B cell (primary cell): ENCODE measurements at regions not wholly inside any gene's neighbourhood (a gene's known extent, or its start where the extent isn't known, plus 50 kb on each side); places are given as distances from the start of the nearest gene placed in this dataset.

Experiments used
- ATAC-seq: fragments of 200-7000 bp; cut with Tn5 transposase; one replicate; pipeline ENCODE4 v1.10.0; 2021; ENCODE audit warnings: low read depth, mild to moderate bottlenecking, moderate number of reproducible peaks, moderate library complexity
- CTCF ChIA-PET: fragments of 350-600 bp; sonication (Branson Sonifier 250); formaldehyde crosslinking; loops from one replicate; lab custom pipeline; 2021; ENCODE audit warnings: antibody characterized with exemption, inconsistent platforms; lab: Charles Lee
- POLR2A ChIA-PET: fragments of 350-600 bp; sonication (Branson Sonifier 250); formaldehyde crosslinking; loops from one replicate; lab custom pipeline; 2021; ENCODE audit warnings: antibody characterized with exemption; lab: Charles Lee
- DNase-seq: peaks from one replicate; pipeline ENCODE4 v3.0.0; 2013
- H2AFZ ChIP-seq: 2 replicates; pipeline ENCODE4 v1.6.1; 2012; ENCODE audit warnings: mild to moderate bottlenecking, low read depth, low read length; ENCODE audit not compliant: insufficient read depth, poor library complexity, severe bottlenecking
- H3K27ac ChIP-seq, 2 donors: 1 replicate in 1 of 2; 2 replicates in 1 of 2; pipeline ENCODE4 v1.5.1; 2012 to 2013; ENCODE audit warnings: low read length in 2 of 2, mild to moderate bottlenecking in 2 of 2, moderate library complexity in 1 of 2
- H3K27me3 ChIP-seq, 4 experiments: fragments of 200-600 bp in 1 of 4; sonication (generic) in 1 of 4; replicated peaks in 1 of 4; 1 replicate in 2 of 4; 2 replicates in 2 of 4; pipeline versions ENCODE4 v1.6.1 to v1.7.0; 2013 to 2016; ENCODE audit warnings: low read length in 3 of 4, mild to moderate bottlenecking in 2 of 4, mixed read lengths in 1 of 4, moderate library complexity in 1 of 4; ENCODE audit not compliant: insufficient read depth in 4 of 4, control insufficient read depth in 3 of 4; ENCODE audit errors: control extremely low read depth in 1 of 4
- H3K36me3 ChIP-seq, 2 experiments: replicated peaks in 1 of 2; 1 replicate in 1 of 2; 2 replicates in 1 of 2; pipeline versions ENCODE4 v1.6.1 to v1.7.1; 2013; ENCODE audit warnings: low read length in 1 of 2; ENCODE audit not compliant: insufficient read depth in 2 of 2, control insufficient read depth in 1 of 2; ENCODE audit errors: control extremely low read depth in 1 of 2, extremely low read depth in 1 of 2
- H3K4me1 ChIP-seq, 2 donors: fragments of 200-600 bp in 1 of 2; sonication (generic) in 1 of 2; 1 replicate in 1 of 2; 2 replicates in 1 of 2; pipeline versions ENCODE4 v1.5.1 to v1.6.1; 2013 to 2017; ENCODE audit warnings: low read length in 2 of 2; ENCODE audit not compliant: control insufficient read depth in 2 of 2, insufficient read depth in 2 of 2
- H3K4me2 ChIP-seq: replicated peaks from 2 replicates; pipeline ENCODE3; 2012; ENCODE audit warnings: mild to moderate bottlenecking, low read depth, low read length; ENCODE audit not compliant: poor library complexity, severe bottlenecking
- H3K4me3 ChIP-seq, 5 experiments: fragments of 200-600 bp in 1 of 5; sonication (generic) in 1 of 5; 1 replicate in 3 of 5; 2 replicates in 2 of 5; pipeline versions ENCODE4 v1.5.1 to v1.7.0; 2011 to 2016; ENCODE audit warnings: low read length in 4 of 5, mild to moderate bottlenecking in 4 of 5, low read depth in 2 of 5, control low read depth in 1 of 5, moderate library complexity in 1 of 5; ENCODE audit not compliant: insufficient read depth in 1 of 5; ENCODE audit errors: control extremely low read depth in 1 of 5, extremely low read depth in 1 of 5
- H3K79me2 ChIP-seq: fragments of 200-600 bp; sonication (generic); one replicate; pipeline ENCODE4 v1.6.0; 2016; ENCODE audit warnings: low read length; ENCODE audit not compliant: control insufficient read depth, insufficient read depth
- H3K9ac ChIP-seq: fragments of 200-600 bp; sonication (generic); 2 replicates; pipeline ENCODE4 v1.6.1; 2017; ENCODE audit warnings: mild to moderate bottlenecking, low read length, moderate library complexity
- H3K9me3 ChIP-seq, 3 donors: one replicate each; pipeline versions ENCODE4 v1.6.1 to v1.7.1; 2013; ENCODE audit warnings: low read length in 2 of 3; ENCODE audit not compliant: control insufficient read depth in 2 of 3, insufficient read depth in 1 of 3; ENCODE audit errors: control extremely low read depth in 1 of 3
- H4K20me1 ChIP-seq: 2 replicates; pipeline ENCODE4 v1.6.0; 2012; ENCODE audit warnings: mild to moderate bottlenecking, low read length; ENCODE audit not compliant: insufficient read depth, control insufficient read depth, poor library complexity, severe bottlenecking
- H3K27ac Mint-ChIP-seq: one replicate; pipeline ENCODE4 v1.8.0; 2021; ENCODE audit warnings: mixed read lengths
- H3K27me3 Mint-ChIP-seq: one replicate; pipeline ENCODE4 v1.8.0; 2021; ENCODE audit warnings: mixed read lengths
- H3K4me1 Mint-ChIP-seq: one replicate; pipeline ENCODE4 v1.8.0; 2021; ENCODE audit warnings: mixed read lengths
- H3K4me3 Mint-ChIP-seq: one replicate; pipeline ENCODE4 v1.8.0; 2021; ENCODE audit warnings: mixed read lengths
- H3K9me3 Mint-ChIP-seq: one replicate; pipeline ENCODE4 v1.8.0; 2022; ENCODE audit warnings: mixed read lengths; ENCODE audit not compliant: insufficient read depth
- EZH2 ChIP-seq: IDR thresholded peaks from 2 replicates; pipeline ENCODE4 v1.6.1; 2012; ENCODE audit warnings: borderline replicate concordance, low read depth, mild to moderate bottlenecking, moderate library complexity, low read length; ENCODE audit not compliant: insufficient read depth, poor library complexity, severe bottlenecking
- WGBS: methylation state at CpG from one replicate; pipeline ENCODE4 v1.1.5; 2013; ENCODE audit warnings: missing lambda C conversion rate; ENCODE audit not compliant: insufficient coverage; 5-methylcytosine and 5-hydroxymethylcytosine counted together
- intact Hi-C: fragments of 100-400 bp; cut with micrococcal nuclease; formaldehyde crosslinking; loops from one replicate; pipeline ENCODE4 v1.10.0; 2022
- TF ChIP-seq, protein P1 (sequence below): fragments of 200-600 bp; IDR thresholded peaks from one replicate; pipeline ENCODE4 v1.8.0; 2022; ENCODE audit warnings: antibody characterized with exemption, mild to moderate bottlenecking

DNA sequence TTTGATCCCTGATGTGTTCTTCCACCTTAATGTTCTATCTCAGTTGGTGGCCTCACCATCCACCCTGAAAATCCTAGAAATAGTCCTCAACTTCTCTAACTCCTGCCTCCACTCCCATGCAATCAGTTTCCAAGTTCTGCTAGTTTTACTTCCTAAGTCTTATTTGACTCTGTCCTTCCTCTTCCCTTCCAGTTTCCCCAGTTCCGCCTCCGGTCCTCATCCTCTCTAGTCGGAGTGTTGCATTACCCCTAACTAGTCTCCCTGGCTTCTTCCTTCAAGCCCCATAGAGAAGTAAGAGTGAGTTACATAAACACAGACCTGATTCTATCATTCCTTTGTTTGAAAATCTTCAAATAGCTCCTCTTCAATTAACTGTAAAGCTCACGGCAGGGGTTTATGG is 236.5 kb downstream of the GXYLT1 start:
- no peak for DNase-seq
- intact Hi-C loops, result no loop called here
- CTCF ChIA-PET, result no interaction called here
- no peaks in the 10 kb centered on the region for H3K4me1 Mint-ChIP-seq
- Histone ChIP-seq H4K20me1 (no peaks in the 10 kb centered on the region), H3K27ac (no peak overlapping the region), H3K4me1 (no peaks in the 10 kb centered on the region), H3K4me2 (no peak overlapping the region), H3K27me3 (no peaks in the 10 kb centered on the region), H3K79me2 (no peaks in the 10 kb centered on the region), H3K9me3 (peaks cover 0 to 4% (median 0%) of the 10 kb centered on the region in 3 donors), H2AFZ (no peak overlapping the region), H3K9ac (no peak overlapping the region), H3K36me3 (no peaks in the 10 kb centered on the region), H3K4me3 (no peak overlapping the region)
- no peak overlapping the region for H3K27ac Mint-ChIP-seq
- TF ChIP-seq, protein P1, sequence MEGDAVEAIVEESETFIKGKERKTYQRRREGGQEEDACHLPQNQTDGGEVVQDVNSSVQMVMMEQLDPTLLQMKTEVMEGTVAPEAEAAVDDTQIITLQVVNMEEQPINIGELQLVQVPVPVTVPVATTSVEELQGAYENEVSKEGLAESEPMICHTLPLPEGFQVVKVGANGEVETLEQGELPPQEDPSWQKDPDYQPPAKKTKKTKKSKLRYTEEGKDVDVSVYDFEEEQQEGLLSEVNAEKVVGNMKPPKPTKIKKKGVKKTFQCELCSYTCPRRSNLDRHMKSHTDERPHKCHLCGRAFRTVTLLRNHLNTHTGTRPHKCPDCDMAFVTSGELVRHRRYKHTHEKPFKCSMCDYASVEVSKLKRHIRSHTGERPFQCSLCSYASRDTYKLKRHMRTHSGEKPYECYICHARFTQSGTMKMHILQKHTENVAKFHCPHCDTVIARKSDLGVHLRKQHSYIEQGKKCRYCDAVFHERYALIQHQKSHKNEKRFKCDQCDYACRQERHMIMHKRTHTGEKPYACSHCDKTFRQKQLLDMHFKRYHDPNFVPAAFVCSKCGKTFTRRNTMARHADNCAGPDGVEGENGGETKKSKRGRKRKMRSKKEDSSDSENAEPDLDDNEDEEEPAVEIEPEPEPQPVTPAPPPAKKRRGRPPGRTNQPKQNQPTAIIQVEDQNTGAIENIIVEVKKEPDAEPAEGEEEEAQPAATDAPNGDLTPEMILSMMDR, result no peak
- TF ChIP-seq EZH2, result no peak
- no peak overlapping the region for H3K4me3 Mint-ChIP-seq
- peaks cover 4% of the 10 kb centered on the region for H3K27me3 Mint-ChIP-seq
- H3K9me3 Mint-ChIP-seq, result no peaks in the 10 kb centered on the region
- POLR2A ChIA-PET, result no interaction called here
- no CpG with 5 or more reads among the region's 4 CpGs for WGBS
- ATAC-seq, result no peak

DNA sequence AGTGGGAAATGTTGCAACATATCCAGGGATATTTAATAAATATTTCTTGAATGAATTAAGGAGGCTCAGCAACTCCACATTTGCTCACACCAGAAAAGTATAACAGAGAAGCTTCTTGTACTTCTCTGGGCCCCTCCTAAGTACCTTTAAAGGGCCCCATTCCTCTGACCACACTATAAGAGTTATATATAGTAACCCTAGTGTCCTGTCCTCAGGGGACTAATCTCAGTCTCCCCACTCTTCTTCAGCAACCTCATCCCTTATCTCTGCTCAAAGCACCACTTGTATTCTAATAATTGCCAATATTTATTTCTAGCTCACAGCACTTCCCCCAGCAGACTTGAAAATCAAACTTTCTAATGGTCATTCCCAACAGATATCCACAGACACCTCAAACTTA is 237.1 kb downstream of the GXYLT1 start:
- ATAC-seq, result no peak
- Mint-ChIP-seq H3K9me3 (no peaks in the 10 kb centered on the region), H3K4me3 (no peak overlapping the region), H3K27me3 (peaks cover 4% of the 10 kb centered on the region), H3K27ac (no peak overlapping the region), H3K4me1 (no peaks in the 10 kb centered on the region)
- Histone ChIP-seq H3K4me2 (no peak overlapping the region), H3K4me1 (no peaks in the 10 kb centered on the region), H3K36me3 (no peaks in the 10 kb centered on the region), H3K9ac (no peak overlapping the region), H3K27me3 (no peaks in the 10 kb centered on the region), H4K20me1 (no peaks in the 10 kb centered on the region), H3K9me3 (peaks cover 0 to 4% (median 0%) of the 10 kb centered on the region in 3 donors), H3K79me2 (no peaks in the 10 kb centered on the region), H2AFZ (no peak overlapping the region), H3K4me3 (no peak overlapping the region), H3K27ac (no peak overlapping the region)
- intact Hi-C loops, result no loop called here
- ChIA-PET POLR2A (no interaction called here), CTCF (no interaction called here)
- no peak for DNase-seq
- TF ChIP-seq, protein P1, result no peak
- TF ChIP-seq EZH2, result no peak
